ENCODE measurements at regions not wholly inside any gene's neighbourhood (a gene's known extent, or its start where the extent isn't known, plus 50 kb on each side); places are given as distances from the start of the nearest gene placed in this dataset.

DNA sequence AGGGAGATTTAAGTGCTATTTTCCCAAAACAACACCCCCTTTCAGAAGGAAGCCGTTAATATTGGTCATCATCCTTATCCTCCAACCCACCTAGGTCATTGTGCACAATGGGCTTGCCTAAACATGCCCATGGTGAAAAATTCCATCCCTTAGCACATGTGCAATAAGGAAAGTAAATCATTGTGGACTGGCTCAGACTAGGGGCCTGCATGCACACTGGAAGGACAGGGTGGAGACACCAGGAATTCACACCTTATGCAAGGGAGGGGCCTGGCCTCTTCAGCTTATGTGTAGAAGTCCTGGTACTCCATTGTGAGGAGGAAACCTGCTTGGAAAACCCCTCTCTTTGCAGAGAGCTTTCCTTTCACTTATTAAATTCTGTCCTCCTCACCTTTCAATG is 311.4 kb upstream of the NDST4 start:
- TF ChIP-seq, protein P1, sequence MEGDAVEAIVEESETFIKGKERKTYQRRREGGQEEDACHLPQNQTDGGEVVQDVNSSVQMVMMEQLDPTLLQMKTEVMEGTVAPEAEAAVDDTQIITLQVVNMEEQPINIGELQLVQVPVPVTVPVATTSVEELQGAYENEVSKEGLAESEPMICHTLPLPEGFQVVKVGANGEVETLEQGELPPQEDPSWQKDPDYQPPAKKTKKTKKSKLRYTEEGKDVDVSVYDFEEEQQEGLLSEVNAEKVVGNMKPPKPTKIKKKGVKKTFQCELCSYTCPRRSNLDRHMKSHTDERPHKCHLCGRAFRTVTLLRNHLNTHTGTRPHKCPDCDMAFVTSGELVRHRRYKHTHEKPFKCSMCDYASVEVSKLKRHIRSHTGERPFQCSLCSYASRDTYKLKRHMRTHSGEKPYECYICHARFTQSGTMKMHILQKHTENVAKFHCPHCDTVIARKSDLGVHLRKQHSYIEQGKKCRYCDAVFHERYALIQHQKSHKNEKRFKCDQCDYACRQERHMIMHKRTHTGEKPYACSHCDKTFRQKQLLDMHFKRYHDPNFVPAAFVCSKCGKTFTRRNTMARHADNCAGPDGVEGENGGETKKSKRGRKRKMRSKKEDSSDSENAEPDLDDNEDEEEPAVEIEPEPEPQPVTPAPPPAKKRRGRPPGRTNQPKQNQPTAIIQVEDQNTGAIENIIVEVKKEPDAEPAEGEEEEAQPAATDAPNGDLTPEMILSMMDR (IDR thresholded peaks at IDR 0.05; ENCODE audit: unreplicated experiment), result no peak
- Mint-ChIP-seq H3K4me1 (peaks cover 8% of the 10 kb centered on the region), H3K36me3 (peaks cover 2% of the 10 kb centered on the region), H3K9me3 (peaks cover 32% of the 10 kb centered on the region), H3K4me3 (no peak overlapping the region), H3K27me3 (ENCODE audit: low read depth) (no peaks in the 10 kb centered on the region), H3K27ac (no peak overlapping the region)
- no peak for DNase-seq (ENCODE audit: low spot score in 2 of 2, unreplicated experiment in 2 of 2)

DNA sequence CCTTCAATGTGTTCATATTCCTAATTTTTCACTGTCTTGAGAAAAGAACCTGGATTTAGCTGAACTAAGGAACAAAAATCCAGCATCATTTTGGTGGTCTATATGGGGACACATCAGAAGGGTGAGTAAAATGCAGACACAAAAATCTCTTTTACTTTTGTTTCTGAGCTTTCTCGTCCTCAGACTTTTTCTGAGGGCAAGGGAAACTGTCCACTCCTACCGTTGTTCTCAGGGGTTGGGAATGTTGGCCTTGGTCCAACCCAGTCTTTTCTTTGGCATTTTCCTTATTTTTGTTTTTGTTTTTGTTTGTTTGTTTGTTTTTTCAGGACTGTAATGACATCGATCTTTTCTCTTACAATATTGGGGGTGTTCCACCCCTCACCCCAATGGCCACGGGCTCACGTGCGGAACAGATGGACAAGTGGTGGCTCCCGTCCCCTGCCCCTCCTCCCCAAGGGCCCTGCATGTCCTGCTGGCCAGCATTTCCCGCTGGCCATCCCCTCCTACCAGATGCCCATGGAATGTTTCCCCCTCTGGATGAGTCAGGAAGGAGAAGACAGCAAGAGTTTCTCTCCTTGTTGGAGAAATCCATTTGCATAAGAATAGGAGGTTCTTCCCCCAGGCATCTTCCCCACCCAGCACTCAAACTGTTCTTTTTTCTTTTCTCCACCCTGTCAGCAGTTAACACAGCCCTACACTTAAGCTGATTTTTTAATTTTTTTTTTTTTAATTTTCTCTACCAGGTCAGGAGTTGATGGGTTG is 305.4 kb upstream of the NDST4 start:
- Mint-ChIP-seq H3K27ac (no peak overlapping the region), H3K27me3 (ENCODE audit: low read depth) (no peaks in the 10 kb centered on the region), H3K4me3 (no peak overlapping the region), H3K36me3 (peaks cover 2% of the 10 kb centered on the region), H3K4me1 (no peaks in the 10 kb centered on the region), H3K9me3 (peaks cover 25% of the 10 kb centered on the region)
- TF ChIP-seq, protein P1 (IDR thresholded peaks at IDR 0.05; ENCODE audit: unreplicated experiment), result no peak
- no peak for DNase-seq (ENCODE audit: low spot score in 2 of 2, unreplicated experiment in 2 of 2)

DNA sequence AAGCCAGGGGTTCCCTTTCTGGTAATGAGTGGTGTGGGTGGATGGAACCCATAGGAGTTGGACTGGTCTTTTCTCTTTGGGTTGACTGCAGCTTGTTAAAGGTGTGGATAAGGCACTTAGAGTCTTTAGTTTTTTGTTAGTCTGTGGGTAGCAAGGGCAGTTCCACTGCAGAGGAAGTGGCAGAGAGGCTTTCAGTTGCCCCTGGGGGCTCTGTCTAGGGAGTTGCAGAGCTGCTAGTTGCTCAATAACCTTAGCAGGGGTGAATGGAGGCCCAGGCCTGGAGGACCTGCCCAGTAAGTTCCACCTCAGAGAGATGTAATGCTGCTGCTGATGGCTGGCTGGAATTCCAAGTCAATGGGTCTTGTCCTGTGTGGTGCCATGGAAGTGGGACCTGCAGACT is 282.6 kb upstream of the NDST4 start:
- H3K36me3 Mint-ChIP-seq, result peaks cover 4% of the 10 kb centered on the region
- TF ChIP-seq, protein P1 (IDR thresholded peaks at IDR 0.05; ENCODE audit: unreplicated experiment), result no peak
- H3K27ac Mint-ChIP-seq, result no peak overlapping the region
- DNase-seq (ENCODE audit: low spot score in 2 of 2, unreplicated experiment in 2 of 2), result no peak
- H3K4me3 Mint-ChIP-seq, result no peak overlapping the region
- H3K27me3 Mint-ChIP-seq (ENCODE audit: low read depth), result no peaks in the 10 kb centered on the region
- H3K4me1 Mint-ChIP-seq, result no peaks in the 10 kb centered on the region
- H3K9me3 Mint-ChIP-seq, result peaks cover 36% of the 10 kb centered on the region

DNA sequence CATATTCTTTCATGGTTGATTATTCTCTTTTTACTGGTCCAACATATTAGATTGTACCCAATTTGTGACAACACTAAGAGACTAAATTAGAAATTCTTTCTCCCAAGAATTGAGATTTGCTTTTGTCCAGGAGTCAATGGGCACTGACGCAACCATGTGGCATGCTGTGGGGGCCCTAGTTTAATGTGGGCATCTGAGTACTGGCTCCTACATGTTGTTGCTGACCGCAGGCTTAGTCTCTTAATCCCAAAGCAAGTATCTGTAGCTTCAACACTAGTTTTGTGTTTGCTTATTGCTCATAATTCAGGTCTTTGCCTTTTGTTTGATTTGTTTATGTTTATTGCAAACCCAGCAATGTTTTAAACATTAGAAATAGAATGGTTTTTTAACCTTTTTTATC is 263.4 kb upstream of the NDST4 start:
- Mint-ChIP-seq H3K27me3 (ENCODE audit: low read depth) (no peaks in the 10 kb centered on the region), H3K9me3 (no peaks in the 10 kb centered on the region), H3K36me3 (no peaks in the 10 kb centered on the region), H3K27ac (no peak overlapping the region), H3K4me1 (peaks cover 9% of the 10 kb centered on the region), H3K4me3 (no peak overlapping the region)
- DNase-seq (ENCODE audit: low spot score in 2 of 2, unreplicated experiment in 2 of 2), result no peak
- TF ChIP-seq, protein P1 (IDR thresholded peaks at IDR 0.05; ENCODE audit: unreplicated experiment), result no peak

DNA sequence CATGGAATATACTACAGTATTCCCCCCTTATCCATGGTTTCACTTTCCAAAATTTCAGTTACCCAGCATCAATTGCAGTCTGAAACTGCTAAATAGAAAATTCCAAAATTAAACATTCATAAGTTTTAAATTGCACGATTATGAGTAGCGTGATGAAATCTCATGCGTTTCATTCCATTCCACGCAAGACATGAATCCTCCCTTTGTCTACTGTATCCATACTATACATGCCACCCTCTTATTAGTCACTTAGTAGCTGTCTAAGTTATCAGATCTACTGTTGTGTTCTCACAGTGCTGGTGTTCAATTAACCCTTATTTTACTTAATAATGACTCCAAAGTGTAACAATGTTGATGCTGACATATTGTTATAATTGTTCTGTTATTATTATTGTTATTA is 261.2 kb upstream of the NDST4 start:
- TF ChIP-seq, protein P1 (IDR thresholded peaks at IDR 0.05; ENCODE audit: unreplicated experiment), result no peak
- peaks cover 9% of the 10 kb centered on the region for H3K4me1 Mint-ChIP-seq
- no peak overlapping the region for H3K27ac Mint-ChIP-seq
- no peaks in the 10 kb centered on the region for H3K9me3 Mint-ChIP-seq
- no peaks in the 10 kb centered on the region for H3K27me3 Mint-ChIP-seq (ENCODE audit: low read depth)
- H3K4me3 Mint-ChIP-seq, result no peak overlapping the region
- no peaks in the 10 kb centered on the region for H3K36me3 Mint-ChIP-seq
- DNase-seq (ENCODE audit: low spot score in 2 of 2, unreplicated experiment in 2 of 2), result no peak
